ENCODE measurements at regions not wholly inside any gene's neighbourhood (a gene's known extent, or its start where the extent isn't known, plus 50 kb on each side); places are given as distances from the start of the nearest gene placed in this dataset.
"Not testable (repeated sequence)": the region's sequence is repeated elsewhere in the genome, so short reads cannot be mapped to it uniquely, and the experiment has no call there.

DNA sequence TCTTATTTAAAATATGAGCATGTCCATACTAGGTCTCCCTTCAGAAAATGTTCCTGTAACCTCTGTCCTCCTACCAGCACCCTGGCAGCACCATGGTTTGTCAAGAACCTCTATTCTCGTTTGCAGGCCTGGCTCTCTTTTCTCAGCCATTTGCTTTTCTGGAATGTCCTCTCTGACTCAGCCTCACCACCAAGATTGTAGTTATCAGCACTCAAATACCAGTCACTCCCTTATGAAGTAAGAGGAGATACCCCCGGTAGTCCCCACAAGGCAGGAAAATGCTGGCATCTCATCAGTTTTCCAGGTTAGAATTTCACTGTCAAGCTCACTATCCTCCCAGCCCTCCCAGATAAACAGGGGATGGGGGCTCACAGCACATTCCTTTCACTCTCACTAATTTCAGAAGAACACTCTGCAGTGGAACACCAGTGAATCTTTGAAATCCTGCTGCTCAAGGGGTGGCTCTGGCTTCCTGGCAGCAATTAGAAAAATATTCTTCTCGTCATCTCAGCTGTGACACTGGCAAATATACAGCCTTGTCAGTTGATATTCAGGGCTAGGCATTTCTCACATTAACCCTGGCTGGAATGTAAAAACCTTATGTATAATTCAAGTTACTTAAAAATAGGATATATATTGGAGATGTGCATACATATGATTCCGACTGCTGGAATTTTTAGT is 129.2 kb downstream of the TBX18 start:
- Histone ChIP-seq H3K9me3 (no peaks in the 10 kb centered on the region), H3K27me3 (no peaks in the 10 kb centered on the region), H3K4me1 (no peaks in the 10 kb centered on the region), H3K36me3 (no peaks in the 10 kb centered on the region), H3K4me3 (no peak overlapping the region), H3K27ac (no peak overlapping the region)
- 45 to 60% methylated on average over 4 of the region's 4 CpGs for WGBS, 2 donors (ENCODE audit: low coverage in 1 of 2)
- no peak for ATAC-seq
- TF ChIP-seq EP300 (IDR thresholded peaks at IDR 0.05), result no peak
- no peak for TF ChIP-seq POLR2AphosphoS5 (IDR thresholded peaks at IDR 0.05)
- TF ChIP-seq POLR2A (IDR thresholded peaks at IDR 0.05), result no peak
- TF ChIP-seq, protein P1, sequence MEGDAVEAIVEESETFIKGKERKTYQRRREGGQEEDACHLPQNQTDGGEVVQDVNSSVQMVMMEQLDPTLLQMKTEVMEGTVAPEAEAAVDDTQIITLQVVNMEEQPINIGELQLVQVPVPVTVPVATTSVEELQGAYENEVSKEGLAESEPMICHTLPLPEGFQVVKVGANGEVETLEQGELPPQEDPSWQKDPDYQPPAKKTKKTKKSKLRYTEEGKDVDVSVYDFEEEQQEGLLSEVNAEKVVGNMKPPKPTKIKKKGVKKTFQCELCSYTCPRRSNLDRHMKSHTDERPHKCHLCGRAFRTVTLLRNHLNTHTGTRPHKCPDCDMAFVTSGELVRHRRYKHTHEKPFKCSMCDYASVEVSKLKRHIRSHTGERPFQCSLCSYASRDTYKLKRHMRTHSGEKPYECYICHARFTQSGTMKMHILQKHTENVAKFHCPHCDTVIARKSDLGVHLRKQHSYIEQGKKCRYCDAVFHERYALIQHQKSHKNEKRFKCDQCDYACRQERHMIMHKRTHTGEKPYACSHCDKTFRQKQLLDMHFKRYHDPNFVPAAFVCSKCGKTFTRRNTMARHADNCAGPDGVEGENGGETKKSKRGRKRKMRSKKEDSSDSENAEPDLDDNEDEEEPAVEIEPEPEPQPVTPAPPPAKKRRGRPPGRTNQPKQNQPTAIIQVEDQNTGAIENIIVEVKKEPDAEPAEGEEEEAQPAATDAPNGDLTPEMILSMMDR (IDR thresholded peaks at IDR 0.05), result no peak

DNA sequence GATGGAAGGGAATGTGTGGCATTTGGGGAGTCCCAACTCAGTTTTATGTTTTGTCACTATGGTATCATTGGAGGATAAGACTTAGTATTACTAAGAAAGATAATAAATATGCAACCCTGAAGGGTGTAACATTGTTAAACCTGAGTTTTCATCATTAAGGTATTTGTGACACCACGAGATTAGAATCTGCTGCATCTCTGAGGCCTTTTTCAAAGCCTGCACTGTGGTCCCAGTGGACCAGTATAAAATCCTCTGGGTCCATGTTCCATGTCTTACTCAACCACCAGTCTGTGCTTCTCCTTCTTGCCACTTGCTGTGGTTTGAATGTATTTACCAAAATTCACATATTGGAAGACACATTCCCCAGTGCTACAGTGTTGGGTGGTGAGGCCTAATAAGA is 130.6 kb downstream of the TBX18 start:
- ATAC-seq, result no peak
- 70 to 92% methylated on average over 1 of the region's 1 CpG for WGBS, 2 donors (ENCODE audit: low coverage in 1 of 2)

DNA sequence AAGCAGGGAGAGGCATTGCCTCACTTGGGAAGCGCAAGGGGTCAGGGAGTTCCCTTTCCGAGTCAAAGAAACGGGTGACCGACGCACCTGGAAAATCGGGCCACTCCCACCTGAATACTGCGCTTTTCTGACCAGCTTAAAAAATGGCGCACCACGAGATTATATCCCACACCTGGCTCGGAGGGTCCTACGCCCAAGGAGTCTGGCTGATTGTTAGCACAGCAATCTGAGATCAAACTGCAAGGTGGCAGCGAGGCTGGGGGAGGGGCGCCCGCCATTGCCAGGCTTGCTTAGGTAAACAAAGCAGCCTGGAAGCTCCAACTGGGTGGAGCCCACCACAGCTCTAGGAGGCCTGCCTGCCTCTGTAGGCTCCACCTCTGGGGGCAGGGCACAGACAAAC is 137.9 kb downstream of the TBX18 start:
- not testable (repeated sequence) for H3K36me3 ChIP-seq, H3K27ac ChIP-seq, H3K4me1 ChIP-seq, H3K9me3 ChIP-seq, ATAC-seq, H3K27me3 ChIP-seq, H3K4me3 ChIP-seq
- WGBS, 2 donors (ENCODE audit: low coverage in 1 of 2), result 96% methylated on average over 5 of the region's 14 CpGs; no CpG with 5 or more reads in 1 of the 2 donors

More for the DNA sequence above, 130.6 kb downstream of the TBX18 start:
- Histone ChIP-seq H3K27me3 (no peaks in the 10 kb centered on the region), H3K4me3 (no peak overlapping the region), H3K9me3 (no peaks in the 10 kb centered on the region), H3K36me3 (no peaks in the 10 kb centered on the region), H3K27ac (no peak overlapping the region), H3K4me1 (no peaks in the 10 kb centered on the region)
- TF ChIP-seq EP300 (IDR thresholded peaks at IDR 0.05) (no peak), POLR2AphosphoS5 (IDR thresholded peaks at IDR 0.05) (no peak), POLR2A (IDR thresholded peaks at IDR 0.05) (no peak)
- TF ChIP-seq, protein P1 (IDR thresholded peaks at IDR 0.05), result no peak

DNA sequence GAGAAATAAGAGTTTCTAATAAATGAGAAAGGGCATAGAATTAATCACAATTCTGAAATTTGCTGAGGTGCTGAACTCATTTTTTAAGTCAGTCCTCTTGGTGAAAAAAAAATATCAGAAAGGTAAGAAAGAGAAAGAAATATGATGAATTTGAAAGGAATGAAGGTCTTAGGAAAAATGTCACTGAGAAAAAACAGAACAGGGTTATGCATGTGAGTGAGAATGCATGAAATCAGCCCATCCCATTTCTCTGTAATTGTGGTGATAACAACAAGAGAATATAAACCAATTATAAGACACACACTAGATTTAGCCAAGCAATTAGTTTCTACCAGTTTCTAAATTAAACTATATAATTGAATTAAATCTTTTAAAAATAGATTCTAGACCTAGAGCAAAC is 138.9 kb downstream of the TBX18 start:
- Histone ChIP-seq H3K9me3 (no peaks in the 10 kb centered on the region), H3K27me3 (no peaks in the 10 kb centered on the region), H3K36me3 (no peaks in the 10 kb centered on the region), H3K27ac (no peak overlapping the region), H3K4me1 (no peaks in the 10 kb centered on the region), H3K4me3 (no peak overlapping the region)
- no peak for ATAC-seq
- TF ChIP-seq, protein P1 (IDR thresholded peaks at IDR 0.05), result no peak
- TF ChIP-seq POLR2A (IDR thresholded peaks at IDR 0.05) (no peak), POLR2AphosphoS5 (IDR thresholded peaks at IDR 0.05) (no peak), EP300 (IDR thresholded peaks at IDR 0.05) (no peak)

DNA sequence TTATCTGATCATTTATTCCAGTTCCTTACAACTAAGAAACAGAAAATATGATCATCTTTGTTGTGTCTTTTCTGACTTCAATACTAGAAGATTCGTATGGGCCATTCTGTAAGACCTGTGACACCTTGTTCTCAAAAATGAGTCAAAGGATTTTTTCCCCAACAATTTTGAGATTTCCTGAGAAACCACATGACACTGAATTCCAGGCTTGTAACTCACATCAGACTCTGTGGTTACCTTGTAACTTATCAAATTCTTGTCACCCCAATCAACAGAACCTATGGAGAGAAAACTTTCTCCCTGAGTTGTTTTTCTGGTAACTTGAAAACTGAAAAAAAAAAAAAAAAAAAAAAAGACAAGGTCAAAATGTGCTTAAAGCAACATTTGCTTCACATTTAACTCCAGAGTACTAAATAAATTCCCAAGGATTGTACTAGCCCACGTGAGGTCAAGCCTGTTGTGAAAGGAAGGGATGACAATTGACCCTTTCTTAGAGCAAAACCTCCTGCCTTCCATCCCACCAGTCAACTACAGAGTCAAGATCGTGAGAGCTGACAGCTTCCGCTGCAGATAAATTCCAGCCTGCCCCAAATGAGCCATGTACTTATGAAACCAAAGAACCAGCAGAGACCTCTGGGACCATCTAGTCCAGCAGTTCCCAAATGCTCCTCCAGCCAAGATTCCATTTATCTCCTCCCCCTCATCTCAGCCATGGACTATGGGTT is 140.3 kb downstream of the TBX18 start:
- Histone ChIP-seq H3K4me3 (no peak overlapping the region), H3K27me3 (no peaks in the 10 kb centered on the region), H3K27ac (no peak overlapping the region), H3K9me3 (no peaks in the 10 kb centered on the region), H3K4me1 (no peaks in the 10 kb centered on the region), H3K36me3 (no peaks in the 10 kb centered on the region)
- WGBS, 2 donors (ENCODE audit: low coverage in 1 of 2), result 28 to 55% methylated on average over 4 of the region's 4 CpGs
- TF ChIP-seq POLR2AphosphoS5 (IDR thresholded peaks at IDR 0.05) (no peak), POLR2A (IDR thresholded peaks at IDR 0.05) (no peak), EP300 (IDR thresholded peaks at IDR 0.05) (no peak)
- TF ChIP-seq, protein P1 (IDR thresholded peaks at IDR 0.05), result no peak
- no peak for ATAC-seq

All from gastroesophageal sphincter (tissue), 4 donors.